ENCODE measurements at regions not wholly inside any gene's neighbourhood (a gene's known extent, or its start where the extent isn't known, plus 50 kb on each side); places are given as distances from the start of the nearest gene placed in this dataset.
"Not testable (repeated sequence)": the region's sequence is repeated elsewhere in the genome, so short reads cannot be mapped to it uniquely, and the experiment has no call there.

- no peak for DNase-seq (ENCODE audit: low read depth, low spot score)
Measured at GRCh38 chrX:22534643-22535042, 261.9 kb downstream of the CBLL2 start.

- no peak for DNase-seq (ENCODE audit: low read depth, low spot score)
Measured at GRCh38 chrX:22536746-22537304, 264.1 kb downstream of the CBLL2 start.

GRCh38 chrX:22538580-22538979 is 265.9 kb downstream of the CBLL2 start:
- DNase-seq (ENCODE audit: low read depth, low spot score), result no peak

- no peak for DNase-seq (ENCODE audit: low read depth, low spot score)
Measured at GRCh38 chrX:22541926-22542325, 269.2 kb downstream of the CBLL2 start.

GRCh38 chrX:22542641-22543040 is 269.9 kb downstream of the CBLL2 start:
- no peak for DNase-seq (ENCODE audit: low read depth, low spot score)

- no peak for DNase-seq (ENCODE audit: low read depth, low spot score)
Measured at GRCh38 chrX:22559506-22559905, 286.8 kb downstream of the CBLL2 start.

- no peak for DNase-seq (ENCODE audit: low read depth, low spot score)
Measured at GRCh38 chrX:22575161-22575845, 302.6 kb downstream of the CBLL2 start.

- peak; percentile 18 for DNase-seq (ENCODE audit: low read depth, low spot score)
Measured at GRCh38 chrX:22577181-22577580, 304.5 kb downstream of the CBLL2 start.

- DNase-seq (ENCODE audit: low read depth, low spot score), result no peak
Measured at GRCh38 chrX:22585831-22586230, 313.1 kb downstream of the CBLL2 start.

- no peak for DNase-seq (ENCODE audit: low read depth, low spot score)
Measured at GRCh38 chrX:22589845-22590244, 317.1 kb downstream of the CBLL2 start.

- no peak for DNase-seq (ENCODE audit: low read depth, low spot score)
Measured at GRCh38 chrX:22594766-22595165, 322.1 kb downstream of the CBLL2 start.

GRCh38 chrX:22603060-22603459 is 330.3 kb downstream of the CBLL2 start:
- DNase-seq (ENCODE audit: low read depth, low spot score), result no peak

- DNase-seq (ENCODE audit: low read depth, low spot score), result not testable (repeated sequence)
Measured at GRCh38 chrX:22609452-22609851, 336.7 kb downstream of the CBLL2 start.

- no peak for DNase-seq (ENCODE audit: low read depth, low spot score)
Measured at GRCh38 chrX:22616867-22617266, 344.2 kb downstream of the CBLL2 start.

GRCh38 chrX:22627576-22627975 is 354.9 kb downstream of the CBLL2 start:
- DNase-seq (ENCODE audit: low read depth, low spot score), result no peak

GRCh38 chrX:22628275-22628674 is 355.6 kb downstream of the CBLL2 start:
- DNase-seq (ENCODE audit: low read depth, low spot score), result no peak

- DNase-seq (ENCODE audit: low read depth, low spot score), result peak; percentile 29
Measured at GRCh38 chrX:22629105-22629725, 356.5 kb downstream of the CBLL2 start.

GRCh38 chrX:22634083-22634482 is 361.4 kb downstream of the CBLL2 start:
- no peak for DNase-seq (ENCODE audit: low read depth, low spot score)

- no peak for DNase-seq (ENCODE audit: low read depth, low spot score)
Measured at GRCh38 chrX:22634751-22635150, 362.0 kb downstream of the CBLL2 start.

GRCh38 chrX:22648281-22648680 is 351.5 kb upstream of the DDX53 start:
- DNase-seq (ENCODE audit: low read depth, low spot score), result no peak

GRCh38 chrX:22650691-22651090 is 349.1 kb upstream of the DDX53 start:
- DNase-seq (ENCODE audit: low read depth, low spot score), result no peak

- DNase-seq (ENCODE audit: low read depth, low spot score), result no peak
Measured at GRCh38 chrX:22652596-22652995, 347.2 kb upstream of the DDX53 start.

- no peak for DNase-seq (ENCODE audit: low read depth, low spot score)
Measured at GRCh38 chrX:22660756-22661155, 339.0 kb upstream of the DDX53 start.
